A549 (cell line): ENCODE measurements at regions not wholly inside any gene's neighbourhood (a gene's known extent, or its start where the extent isn't known, plus 50 kb on each side); places are given as distances from the start of the nearest gene placed in this dataset.

Source experiments
- ATAC-seq, 2 experiments: fragments of 200-7000 bp in 1 of 2; fragments of >200 bp in 1 of 2; cut with Nextera tagmentation in 1 of 2; cut with Tn5 transposase in 1 of 2; 3 replicates each; pipeline versions ENCODE4 v1.8.0 to v1.9.1; 2018 to 2020; ENCODE audit warnings: mild to moderate bottlenecking in 1 of 2, moderate library complexity in 1 of 2
- CTCF ChIA-PET: fragments of 300-600 bp; sonication (Branson Sonifier 250); formaldehyde crosslinking; extraction: SDS; loops from one replicate; lab custom pipeline; 2021; ENCODE audit warnings: antibody characterized with exemption, inconsistent platforms; lab: Yijun Ruan, JAX
- POLR2A ChIA-PET: fragments of 350-600 bp; formaldehyde crosslinking; extraction: SDS; loops from one replicate; lab custom pipeline; 2021; ENCODE audit warnings: antibody characterized with exemption, inconsistent platforms; lab: Yijun Ruan, JAX
- DNase-seq, 2 experiments: peaks; one replicate each; pipeline versions ENCODE4 v3.0.0 to v3.0.0-alpha.2; 2011 to 2016; ENCODE audit warnings: low read depth in 1 of 2, low spot score in 1 of 2
- FAIRE-seq: peaks from 2 replicates; lab custom pipeline; 2011; peaks lifted over from hg19 to GRCh38; lab: Jason Lieb, UNC
- H3K27ac ChIP-seq, 2 experiments: fragments of >200 bp; sonication (Bioruptor Twin); formaldehyde crosslinking; 3 replicates each; pipeline ENCODE4 v1.5.1; 2016 to 2017
- H3K4me1 ChIP-seq: fragments of >200 bp; sonication (Bioruptor Twin); formaldehyde crosslinking; 3 replicates; pipeline ENCODE4 v1.6.1; 2016
- H3K4me2 ChIP-seq: fragments of >200 bp; sonication (Bioruptor Twin); formaldehyde crosslinking; 3 replicates; pipeline ENCODE4 v1.6.1; 2016
- H3K4me3 ChIP-seq: fragments of >200 bp; sonication (Bioruptor Twin); formaldehyde crosslinking; 3 replicates; pipeline ENCODE4 v1.5.1; 2016
- H3K9me3 ChIP-seq: fragments of >200 bp; sonication (Bioruptor Twin); formaldehyde crosslinking; 3 replicates; pipeline ENCODE4 v1.6.1; 2016
- CBX8 ChIP-seq: fragments of 200-600 bp; sonication (generic); IDR thresholded peaks from 2 replicates; pipeline ENCODE4 v1.6.1; 2016
- CEBPB ChIP-seq, 2 experiments: fragments of >200 bp in 1 of 2; sonication (Bioruptor Twin) in 1 of 2; formaldehyde crosslinking in 1 of 2; IDR thresholded peaks; 2 replicates each; pipeline ENCODE4 v1.6.1; 2012 to 2016
- EP300 ChIP-seq, 2 experiments: fragments of >200 bp; sonication (Bioruptor Twin); formaldehyde crosslinking; IDR thresholded peaks; 2 replicates in 1 of 2; 3 replicates in 1 of 2; pipeline ENCODE4 v1.6.1; 2016 to 2017
- FOSL2 ChIP-seq, 2 experiments: fragments of 450-650 bp in 1 of 2; fragments of >200 bp in 1 of 2; sonication (Bioruptor Twin) in 1 of 2; formaldehyde crosslinking; IDR thresholded peaks; 2 replicates each; pipeline versions ENCODE4 v1.5.0 to v1.6.1; 2016 to 2020; ENCODE audit warnings: mild to moderate bottlenecking in 1 of 2, moderate library complexity in 1 of 2
- GATA3 ChIP-seq: IDR thresholded peaks from 2 replicates; pipeline ENCODE4 v1.6.1; 2012; ENCODE audit warnings: borderline replicate concordance
- HDAC2 ChIP-seq: fragments of 200-600 bp; sonication (generic); IDR thresholded peaks from 2 replicates; pipeline ENCODE4 v1.6.1; 2016
- HEYL ChIP-seq: fragments of 250-450 bp; sonication (Bioruptor Pico); IDR thresholded peaks from 2 replicates; pipeline ENCODE4 v1.8.0; 2021; ENCODE audit warnings: mild to moderate bottlenecking, moderate library complexity
- HOXB13 ChIP-seq: fragments of 250-450 bp; sonication (Bioruptor Pico); IDR thresholded peaks from 2 replicates; pipeline ENCODE4 v1.5.0; 2020; ENCODE audit warnings: low read depth, mild to moderate bottlenecking, moderate library complexity
- HOXB5 ChIP-seq: fragments of 250-450 bp; sonication (Bioruptor Pico); IDR thresholded peaks from 2 replicates; pipeline ENCODE4 v1.5.0; 2020; ENCODE audit warnings: mild to moderate bottlenecking, moderate library complexity
- RFX5 ChIP-seq: fragments of 450-650 bp; IDR thresholded peaks from 2 replicates; pipeline ENCODE4 v1.7.1; 2014; ENCODE audit warnings: antibody characterized with exemption, mild to moderate bottlenecking, moderate library complexity
- RNF2 ChIP-seq: fragments of 200-600 bp; sonication (generic); IDR thresholded peaks from 2 replicates; pipeline ENCODE4 v1.6.1; 2016; ENCODE audit warnings: low read depth, mild to moderate bottlenecking, antibody characterized with exemption, moderate library complexity, borderline replicate concordance
- SMC3 ChIP-seq: fragments of >200 bp; sonication (Bioruptor Twin); formaldehyde crosslinking; IDR thresholded peaks from 3 replicates; pipeline ENCODE4 v1.6.1; 2018; ENCODE audit warnings: inconsistent platforms
- ZNF302 ChIP-seq: fragments of 250-450 bp; sonication (Bioruptor Pico); IDR thresholded peaks from 2 replicates; pipeline ENCODE4 v1.9.0; 2021; ENCODE audit warnings: inconsistent platforms, mild to moderate bottlenecking, moderate library complexity
- WGBS: methylation state at CpG from one replicate; pipeline ENCODE4 v1.1.6; 2017; ENCODE audit errors: missing lambda C conversion rate; 5-methylcytosine and 5-hydroxymethylcytosine counted together
- TF ChIP-seq, protein P1 (sequence below): fragments of 450-650 bp; IDR thresholded peaks from 2 replicates; pipeline ENCODE4 v1.6.1; 2014; ENCODE audit warnings: antibody characterized with exemption
- TF ChIP-seq, protein P2 (sequence below): IDR thresholded peaks from 2 replicates; pipeline ENCODE4 v1.6.1; 2012
- TF ChIP-seq, protein P3 (sequence below): fragments of >200 bp; sonication (Bioruptor Twin); formaldehyde crosslinking; IDR thresholded peaks from 3 replicates; pipeline ENCODE4 v1.5.1; 2016
- TF ChIP-seq, protein P4 (sequence below): fragments of 250-450 bp; sonication (Bioruptor Pico); IDR thresholded peaks from 2 replicates; pipeline ENCODE4 v1.5.0; 2021; ENCODE audit warnings: mild to moderate bottlenecking, moderate library complexity, borderline replicate concordance
- TF ChIP-seq, protein P5 (sequence below): fragments of >200 bp; sonication (Bioruptor Twin); formaldehyde crosslinking; IDR thresholded peaks from 3 replicates; pipeline ENCODE4 v1.6.1; 2016
- TF ChIP-seq, protein P6 (sequence below): IDR thresholded peaks from 2 replicates; pipeline ENCODE4 v1.6.1; 2012
- TF ChIP-seq, protein P7 (sequence below): fragments of 200-600 bp; sonication (generic); IDR thresholded peaks from 2 replicates; pipeline ENCODE4 v1.6.1; 2016; ENCODE audit warnings: antibody characterized with exemption, mild to moderate bottlenecking, moderate library complexity

DNA sequence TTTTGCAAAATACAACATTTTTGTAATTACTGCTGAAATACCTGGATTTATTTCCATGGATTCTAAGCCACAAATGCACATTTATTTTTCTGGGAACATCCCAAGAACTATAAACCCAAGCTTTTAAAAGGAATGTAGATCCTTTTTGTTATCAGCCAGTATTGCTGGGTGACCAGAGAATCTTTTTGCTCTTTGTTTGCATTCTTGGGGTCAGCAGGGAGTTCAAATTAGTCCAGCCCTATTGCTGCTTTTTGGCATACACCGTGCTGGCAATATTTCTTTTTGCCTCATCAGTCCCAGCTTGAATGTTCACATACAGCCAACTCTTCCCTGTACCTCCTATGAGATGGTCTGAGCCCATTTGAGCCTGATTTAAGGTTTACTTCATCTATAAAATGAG is 155.2 kb upstream of the CNR1 start:
- no peak for DNase-seq
- TF ChIP-seq HOXB13 (no peak), SMC3 (no peak), GATA3 (no peak), CBX8 (no peak), RNF2 (no peak), RFX5 (no peak), HOXB5 (CRISPR knock-in tag) (no peak), EP300 (IDR thresholded peaks at IDR 0.05) (no peak), HDAC2 (no peak), CEBPB (IDR thresholded peaks at IDR 0.05) (no peak), FOSL2 (IDR thresholded peaks at IDR 0.05) (no peak), FOSL2 (CRISPR knock-in tag; IDR thresholded peaks at IDR 0.05) (no peak), ZNF302 (no peak), HEYL (no peak)
- TF ChIP-seq, protein P1, sequence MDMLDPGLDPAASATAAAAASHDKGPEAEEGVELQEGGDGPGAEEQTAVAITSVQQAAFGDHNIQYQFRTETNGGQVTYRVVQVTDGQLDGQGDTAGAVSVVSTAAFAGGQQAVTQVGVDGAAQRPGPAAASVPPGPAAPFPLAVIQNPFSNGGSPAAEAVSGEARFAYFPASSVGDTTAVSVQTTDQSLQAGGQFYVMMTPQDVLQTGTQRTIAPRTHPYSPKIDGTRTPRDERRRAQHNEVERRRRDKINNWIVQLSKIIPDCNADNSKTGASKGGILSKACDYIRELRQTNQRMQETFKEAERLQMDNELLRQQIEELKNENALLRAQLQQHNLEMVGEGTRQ, result no peak
- TF ChIP-seq, protein P2, sequence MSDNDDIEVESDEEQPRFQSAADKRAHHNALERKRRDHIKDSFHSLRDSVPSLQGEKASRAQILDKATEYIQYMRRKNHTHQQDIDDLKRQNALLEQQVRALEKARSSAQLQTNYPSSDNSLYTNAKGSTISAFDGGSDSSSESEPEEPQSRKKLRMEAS, result no peak
- TF ChIP-seq, protein P3, sequence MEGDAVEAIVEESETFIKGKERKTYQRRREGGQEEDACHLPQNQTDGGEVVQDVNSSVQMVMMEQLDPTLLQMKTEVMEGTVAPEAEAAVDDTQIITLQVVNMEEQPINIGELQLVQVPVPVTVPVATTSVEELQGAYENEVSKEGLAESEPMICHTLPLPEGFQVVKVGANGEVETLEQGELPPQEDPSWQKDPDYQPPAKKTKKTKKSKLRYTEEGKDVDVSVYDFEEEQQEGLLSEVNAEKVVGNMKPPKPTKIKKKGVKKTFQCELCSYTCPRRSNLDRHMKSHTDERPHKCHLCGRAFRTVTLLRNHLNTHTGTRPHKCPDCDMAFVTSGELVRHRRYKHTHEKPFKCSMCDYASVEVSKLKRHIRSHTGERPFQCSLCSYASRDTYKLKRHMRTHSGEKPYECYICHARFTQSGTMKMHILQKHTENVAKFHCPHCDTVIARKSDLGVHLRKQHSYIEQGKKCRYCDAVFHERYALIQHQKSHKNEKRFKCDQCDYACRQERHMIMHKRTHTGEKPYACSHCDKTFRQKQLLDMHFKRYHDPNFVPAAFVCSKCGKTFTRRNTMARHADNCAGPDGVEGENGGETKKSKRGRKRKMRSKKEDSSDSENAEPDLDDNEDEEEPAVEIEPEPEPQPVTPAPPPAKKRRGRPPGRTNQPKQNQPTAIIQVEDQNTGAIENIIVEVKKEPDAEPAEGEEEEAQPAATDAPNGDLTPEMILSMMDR, result no peak
- TF ChIP-seq, protein P4, sequence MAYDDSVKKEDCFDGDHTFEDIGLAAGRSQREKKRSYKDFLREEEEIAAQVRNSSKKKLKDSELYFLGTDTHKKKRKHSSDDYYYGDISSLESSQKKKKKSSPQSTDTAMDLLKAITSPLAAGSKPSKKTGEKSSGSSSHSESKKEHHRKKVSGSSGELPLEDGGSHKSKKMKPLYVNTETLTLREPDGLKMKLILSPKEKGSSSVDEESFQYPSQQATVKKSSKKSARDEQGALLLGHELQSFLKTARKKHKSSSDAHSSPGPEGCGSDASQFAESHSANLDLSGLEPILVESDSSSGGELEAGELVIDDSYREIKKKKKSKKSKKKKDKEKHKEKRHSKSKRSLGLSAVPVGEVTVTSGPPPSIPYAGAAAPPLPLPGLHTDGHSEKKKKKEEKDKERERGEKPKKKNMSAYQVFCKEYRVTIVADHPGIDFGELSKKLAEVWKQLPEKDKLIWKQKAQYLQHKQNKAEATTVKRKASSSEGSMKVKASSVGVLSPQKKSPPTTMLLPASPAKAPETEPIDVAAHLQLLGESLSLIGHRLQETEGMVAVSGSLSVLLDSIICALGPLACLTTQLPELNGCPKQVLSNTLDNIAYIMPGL (CRISPR knock-in tag), result no peak
- TF ChIP-seq, protein P5, sequence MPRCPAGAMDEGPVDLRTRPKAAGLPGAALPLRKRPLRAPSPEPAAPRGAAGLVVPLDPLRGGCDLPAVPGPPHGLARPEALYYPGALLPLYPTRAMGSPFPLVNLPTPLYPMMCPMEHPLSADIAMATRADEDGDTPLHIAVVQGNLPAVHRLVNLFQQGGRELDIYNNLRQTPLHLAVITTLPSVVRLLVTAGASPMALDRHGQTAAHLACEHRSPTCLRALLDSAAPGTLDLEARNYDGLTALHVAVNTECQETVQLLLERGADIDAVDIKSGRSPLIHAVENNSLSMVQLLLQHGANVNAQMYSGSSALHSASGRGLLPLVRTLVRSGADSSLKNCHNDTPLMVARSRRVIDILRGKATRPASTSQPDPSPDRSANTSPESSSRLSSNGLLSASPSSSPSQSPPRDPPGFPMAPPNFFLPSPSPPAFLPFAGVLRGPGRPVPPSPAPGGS, result no peak
- TF ChIP-seq, protein P6, sequence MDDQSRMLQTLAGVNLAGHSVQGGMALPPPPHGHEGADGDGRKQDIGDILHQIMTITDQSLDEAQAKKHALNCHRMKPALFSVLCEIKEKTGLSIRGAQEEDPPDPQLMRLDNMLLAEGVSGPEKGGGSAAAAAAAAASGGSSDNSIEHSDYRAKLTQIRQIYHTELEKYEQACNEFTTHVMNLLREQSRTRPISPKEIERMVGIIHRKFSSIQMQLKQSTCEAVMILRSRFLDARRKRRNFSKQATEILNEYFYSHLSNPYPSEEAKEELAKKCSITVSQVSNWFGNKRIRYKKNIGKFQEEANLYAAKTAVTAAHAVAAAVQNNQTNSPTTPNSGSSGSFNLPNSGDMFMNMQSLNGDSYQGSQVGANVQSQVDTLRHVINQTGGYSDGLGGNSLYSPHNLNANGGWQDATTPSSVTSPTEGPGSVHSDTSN, result no peak
- TF ChIP-seq, protein P7, sequence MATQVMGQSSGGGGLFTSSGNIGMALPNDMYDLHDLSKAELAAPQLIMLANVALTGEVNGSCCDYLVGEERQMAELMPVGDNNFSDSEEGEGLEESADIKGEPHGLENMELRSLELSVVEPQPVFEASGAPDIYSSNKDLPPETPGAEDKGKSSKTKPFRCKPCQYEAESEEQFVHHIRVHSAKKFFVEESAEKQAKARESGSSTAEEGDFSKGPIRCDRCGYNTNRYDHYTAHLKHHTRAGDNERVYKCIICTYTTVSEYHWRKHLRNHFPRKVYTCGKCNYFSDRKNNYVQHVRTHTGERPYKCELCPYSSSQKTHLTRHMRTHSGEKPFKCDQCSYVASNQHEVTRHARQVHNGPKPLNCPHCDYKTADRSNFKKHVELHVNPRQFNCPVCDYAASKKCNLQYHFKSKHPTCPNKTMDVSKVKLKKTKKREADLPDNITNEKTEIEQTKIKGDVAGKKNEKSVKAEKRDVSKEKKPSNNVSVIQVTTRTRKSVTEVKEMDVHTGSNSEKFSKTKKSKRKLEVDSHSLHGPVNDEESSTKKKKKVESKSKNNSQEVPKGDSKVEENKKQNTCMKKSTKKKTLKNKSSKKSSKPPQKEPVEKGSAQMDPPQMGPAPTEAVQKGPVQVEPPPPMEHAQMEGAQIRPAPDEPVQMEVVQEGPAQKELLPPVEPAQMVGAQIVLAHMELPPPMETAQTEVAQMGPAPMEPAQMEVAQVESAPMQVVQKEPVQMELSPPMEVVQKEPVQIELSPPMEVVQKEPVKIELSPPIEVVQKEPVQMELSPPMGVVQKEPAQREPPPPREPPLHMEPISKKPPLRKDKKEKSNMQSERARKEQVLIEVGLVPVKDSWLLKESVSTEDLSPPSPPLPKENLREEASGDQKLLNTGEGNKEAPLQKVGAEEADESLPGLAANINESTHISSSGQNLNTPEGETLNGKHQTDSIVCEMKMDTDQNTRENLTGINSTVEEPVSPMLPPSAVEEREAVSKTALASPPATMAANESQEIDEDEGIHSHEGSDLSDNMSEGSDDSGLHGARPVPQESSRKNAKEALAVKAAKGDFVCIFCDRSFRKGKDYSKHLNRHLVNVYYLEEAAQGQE, result no peak
- TF ChIP-seq, all 56 proteins: peak for 0
- Histone ChIP-seq H3K27ac (no peak overlapping the region), H3K4me1 (no peaks in the 10 kb centered on the region), H3K9me3 (no peaks in the 10 kb centered on the region), H3K4me2 (no peak overlapping the region), H3K4me3 (no peak overlapping the region)
- ChIA-PET POLR2A (no interaction called here), CTCF (no interaction called here)
- FAIRE-seq (no peak), ATAC-seq (no peak)
- WGBS, result 0% methylated on average over 1 of the region's 1 CpG
